ENCODE measurements at regions not wholly inside any gene's neighbourhood (a gene's known extent, or its start where the extent isn't known, plus 50 kb on each side); places are given as distances from the start of the nearest gene placed in this dataset.

- DNase-seq (ENCODE audit: low spot score): no peak
These were observed 699.5 kb downstream of the DSC3 start for GRCh38 chr18:30343090-30343489.

- no peak for DNase-seq (ENCODE audit: low spot score)
These were observed 699.9 kb downstream of the DSC3 start for GRCh38 chr18:30342675-30343074.

- DNase-seq (ENCODE audit: low spot score): no peak
These were observed 707.8 kb downstream of the DSC3 start for GRCh38 chr18:30334781-30335180.

GRCh38 chr18:30333310-30333709 lies 709.2 kb downstream of the DSC3 start:
- no peak for DNase-seq (ENCODE audit: low spot score)

GRCh38 chr18:30328839-30329238 lies 713.7 kb downstream of the DSC3 start:
- DNase-seq (ENCODE audit: low spot score): no peak

- DNase-seq (ENCODE audit: low spot score): no peak
These were observed 740.4 kb downstream of the DSC3 start for GRCh38 chr18:30302181-30302580.

GRCh38 chr18:30298769-30299168 lies 743.8 kb downstream of the DSC3 start:
- DNase-seq (ENCODE audit: low spot score): no peak

- no peak for DNase-seq (ENCODE audit: low spot score)
These were observed 753.7 kb downstream of the DSC3 start for GRCh38 chr18:30288662-30289414.

- peak; percentile 5 for DNase-seq (ENCODE audit: low spot score)
These were observed 761.6 kb downstream of the DSC3 start for GRCh38 chr18:30280861-30281470.

GRCh38 chr18:30280186-30280585 lies 762.4 kb downstream of the DSC3 start:
- DNase-seq (ENCODE audit: low spot score): no peak

GRCh38 chr18:30277676-30278075 lies 764.9 kb downstream of the DSC3 start:
- no peak for DNase-seq (ENCODE audit: low spot score)

GRCh38 chr18:30271716-30272115 lies 770.8 kb downstream of the DSC3 start:
- DNase-seq (ENCODE audit: low spot score): no peak

- DNase-seq (ENCODE audit: low spot score): no peak
These were observed 777.4 kb downstream of the DSC3 start for GRCh38 chr18:30265190-30265589.

GRCh38 chr18:30254331-30254730 lies 788.2 kb downstream of the DSC3 start:
- no peak for DNase-seq (ENCODE audit: low spot score)

- no peak for DNase-seq (ENCODE audit: low spot score)
These were observed 794.5 kb downstream of the DSC3 start for GRCh38 chr18:30248056-30248455.

GRCh38 chr18:30245766-30246455 lies 796.6 kb downstream of the DSC3 start:
- DNase-seq (ENCODE audit: low spot score): no peak

GRCh38 chr18:30234755-30235154 lies 807.8 kb downstream of the DSC3 start:
- no peak for DNase-seq (ENCODE audit: low spot score)

- no peak for DNase-seq (ENCODE audit: low spot score)
These were observed 831.4 kb downstream of the DSC3 start for GRCh38 chr18:30211112-30211511.

- DNase-seq (ENCODE audit: low spot score): no peak
These were observed 834.0 kb downstream of the DSC3 start for GRCh38 chr18:30208546-30208945.

GRCh38 chr18:30192216-30192615 lies 850.3 kb downstream of the DSC3 start:
- DNase-seq (ENCODE audit: low spot score): no peak

- DNase-seq (ENCODE audit: low spot score): no peak
These were observed 856.3 kb downstream of the DSC3 start for GRCh38 chr18:30186245-30186644.

GRCh38 chr18:30177056-30177455 lies 865.5 kb downstream of the DSC3 start:
- DNase-seq (ENCODE audit: low spot score): no peak

- DNase-seq (ENCODE audit: low spot score): no peak
These were observed 866.8 kb downstream of the DSC3 start for GRCh38 chr18:30175621-30176225.
